ENCODE measurements at regions not wholly inside any gene's neighbourhood (a gene's known extent, or its start where the extent isn't known, plus 50 kb on each side); places are given as distances from the start of the nearest gene placed in this dataset. TPM values are rescaled to one million over a fixed set of nuclear protein-coding genes. Genes with fewer than 3 reads are reported as not detected.

DNA sequence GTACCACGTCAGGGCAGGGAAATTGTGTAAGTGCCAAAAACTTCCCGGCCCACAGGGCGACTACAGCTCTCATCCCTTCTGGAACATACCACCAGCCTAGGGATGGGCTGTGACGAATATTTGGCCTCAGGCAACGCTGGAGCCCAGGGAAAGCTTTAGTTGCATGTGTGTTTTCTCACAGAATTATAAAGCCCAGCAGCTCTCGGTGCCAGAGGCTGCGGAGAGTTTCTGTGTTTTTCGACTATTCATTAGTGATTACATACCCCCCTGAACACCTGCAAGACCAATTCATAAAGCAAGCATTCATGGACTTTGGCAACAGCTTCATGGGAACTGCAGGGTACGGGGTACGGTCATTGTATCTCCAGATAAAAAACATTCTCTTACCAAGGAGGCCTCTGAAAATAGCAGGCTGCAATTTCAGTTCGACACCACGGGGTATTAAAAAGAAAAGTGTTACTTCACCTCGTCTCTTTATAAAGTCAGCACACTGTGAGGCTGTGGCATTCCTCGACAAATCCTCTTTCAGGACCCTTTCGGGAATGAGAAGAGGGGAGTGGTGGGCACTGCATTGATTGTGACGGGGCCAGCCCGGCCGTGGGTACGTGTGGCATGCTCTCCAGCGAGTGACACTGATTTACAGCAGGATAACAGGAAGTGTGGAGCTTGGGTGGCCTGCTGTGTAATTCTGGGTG, 243.6 kb upstream of the SORL1-AS1 start:
- Histone ChIP-seq H3K27ac (ENCODE audit: low read depth) (no peak overlapping the region), H3K4me3 (ENCODE audit: low read depth, low read length) (no peak overlapping the region), H3K4me1 (ENCODE audit: insufficient read depth) (no peaks in the 10 kb centered on the region), H3K36me3 (ENCODE audit: insufficient read depth) (no peaks in the 10 kb centered on the region)
- DNase-seq (ENCODE audit: extremely low spot score): no peak
- 44% methylated on average over 20 of the region's 20 CpGs for WGBS

- no peak for DNase-seq (ENCODE audit: extremely low spot score)
- H3K36me3 ChIP-seq (ENCODE audit: insufficient read depth): no peaks in the 10 kb centered on the region
- H3K4me3 ChIP-seq (ENCODE audit: low read depth, low read length): no peak overlapping the region
- no peak overlapping the region for H3K27ac ChIP-seq (ENCODE audit: low read depth)
- H3K4me1 ChIP-seq (ENCODE audit: insufficient read depth): no peaks in the 10 kb centered on the region
- 87% methylated on average over 1 of the region's 1 CpG for WGBS
Observed at GRCh38 chr11:121692236-121692635, 239.5 kb upstream of the SORL1-AS1 start.

DNA sequence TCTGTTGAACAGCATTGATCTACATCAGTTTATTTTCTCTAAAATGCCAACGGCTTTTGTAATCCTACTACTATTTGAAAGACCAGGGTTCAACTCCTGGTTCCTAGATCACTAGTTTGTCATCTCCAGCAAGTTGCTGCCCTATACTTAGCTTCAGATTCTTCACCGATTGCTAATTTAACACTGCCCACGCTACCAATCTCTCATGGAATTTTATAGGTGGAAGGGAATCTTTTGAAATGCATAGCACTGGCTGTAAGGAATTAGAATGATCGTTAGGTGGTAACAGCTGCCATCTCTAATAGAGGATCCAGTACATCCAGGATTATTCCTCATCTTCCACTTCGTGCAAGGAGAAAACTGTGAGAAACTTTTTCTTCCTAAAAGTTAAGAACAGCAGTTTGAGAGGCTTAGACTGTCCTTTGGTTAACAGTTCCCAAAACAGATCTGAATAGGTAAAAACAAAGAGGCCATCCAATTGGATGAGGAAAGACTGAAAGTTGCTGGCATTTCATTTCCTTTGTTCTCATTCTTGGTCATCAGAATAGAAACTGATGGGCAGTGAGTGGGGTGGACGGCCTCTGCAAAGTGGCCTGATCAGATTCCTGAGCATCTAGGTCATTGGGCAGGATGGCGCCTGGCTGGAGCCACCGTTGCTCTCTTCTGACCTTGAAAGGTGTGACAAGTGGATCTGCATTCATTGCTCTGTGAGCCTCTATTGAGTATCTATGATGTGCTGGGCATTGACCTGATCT, 236.3 kb upstream of the SORL1-AS1 start:
- Histone ChIP-seq H3K36me3 (ENCODE audit: insufficient read depth) (no peaks in the 10 kb centered on the region), H3K4me3 (ENCODE audit: low read depth, low read length) (no peak overlapping the region), H3K27ac (ENCODE audit: low read depth) (no peak overlapping the region), H3K4me1 (ENCODE audit: insufficient read depth) (no peaks in the 10 kb centered on the region)
- 85% methylated on average over 8 of the region's 8 CpGs for WGBS
- no peak for DNase-seq (ENCODE audit: extremely low spot score)

DNA sequence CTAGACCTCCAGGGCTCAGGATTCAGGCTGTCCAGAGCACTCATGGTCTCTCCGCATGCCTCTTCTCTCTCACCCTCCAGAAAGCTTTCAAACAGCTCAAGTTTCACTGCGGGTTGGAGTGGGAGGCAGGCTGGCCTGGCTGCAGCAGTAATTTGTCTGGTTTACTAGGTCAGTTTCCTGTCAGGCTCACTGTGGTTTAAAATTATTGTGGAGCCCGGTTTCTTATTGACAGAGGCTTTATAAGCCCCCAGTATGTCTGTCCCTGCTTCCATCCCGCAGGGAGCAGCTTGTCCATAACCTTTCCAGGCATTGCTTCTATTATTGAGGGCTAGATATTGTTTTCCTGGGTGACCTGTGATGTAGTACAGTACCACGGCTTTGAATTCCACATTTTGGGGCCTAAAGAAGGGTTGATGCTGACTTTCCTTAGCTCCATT, 235.3 kb upstream of the SORL1-AS1 start:
- 33% methylated on average over 5 of the region's 5 CpGs for WGBS
- no peaks in the 10 kb centered on the region for H3K4me1 ChIP-seq (ENCODE audit: insufficient read depth)
- H3K4me3 ChIP-seq (ENCODE audit: low read depth, low read length): no peak overlapping the region
- peak; percentile 43 for DNase-seq (ENCODE audit: extremely low spot score)
- H3K36me3 ChIP-seq (ENCODE audit: insufficient read depth): no peaks in the 10 kb centered on the region
- H3K27ac ChIP-seq (ENCODE audit: low read depth): no peak overlapping the region

DNA sequence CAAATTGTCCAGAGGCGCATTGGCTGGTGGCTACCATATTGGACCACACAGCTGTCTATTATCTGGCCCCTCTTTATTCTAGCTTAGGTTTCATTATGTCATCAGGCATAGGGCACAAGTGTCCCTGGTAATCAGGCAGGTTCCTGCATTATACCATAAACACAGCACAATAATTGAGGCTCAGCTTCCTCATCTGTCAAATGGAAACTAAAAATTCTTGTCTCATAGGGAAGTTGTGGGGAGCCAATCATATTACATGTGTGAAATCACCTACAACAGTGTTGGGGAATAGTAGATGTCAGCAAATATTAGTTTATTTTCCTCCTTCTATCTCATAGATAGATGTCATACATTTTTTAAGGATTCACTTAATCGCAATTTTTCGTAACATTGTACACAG, 231.0 kb upstream of the SORL1-AS1 start:
- WGBS: 98% methylated on average over 3 of the region's 3 CpGs
- Histone ChIP-seq H3K4me1 (ENCODE audit: insufficient read depth) (no peaks in the 10 kb centered on the region), H3K27ac (ENCODE audit: low read depth) (no peak overlapping the region), H3K4me3 (ENCODE audit: low read depth, low read length) (no peak overlapping the region), H3K36me3 (ENCODE audit: insufficient read depth) (no peaks in the 10 kb centered on the region)
- no peak for DNase-seq (ENCODE audit: extremely low spot score)

Small RNA genes in the stretch of these regions (small RNA-seq; reads per million reads assigned to genes)
- gene RNU6-256P: not detected
